Upper lobe of right lung (tissue), 1 donor: ENCODE measurements at regions not wholly inside any gene's neighbourhood (a gene's known extent, or its start where the extent isn't known, plus 50 kb on each side); places are given as distances from the start of the nearest gene placed in this dataset.

Source experiments
- ATAC-seq: fragments of 200-7000 bp; cut with Tn5 transposase; one replicate; pipeline ENCODE4 v1.9.1; 2020; ENCODE audit warnings: mild to moderate bottlenecking, moderate library complexity
- DNase-seq: peaks from one replicate; pipeline ENCODE4 v3.0.0-alpha.2; 2020
- H3K27ac ChIP-seq: fragments of 200-600 bp; one replicate; pipeline ENCODE4 v1.8.0; 2022
- H3K27me3 ChIP-seq: fragments of 200-600 bp; one replicate; pipeline ENCODE4 v1.8.0; 2022; ENCODE audit warnings: mild to moderate bottlenecking
- H3K36me3 ChIP-seq: fragments of 200-600 bp; one replicate; pipeline ENCODE4 v1.8.0; 2022
- H3K4me1 ChIP-seq: fragments of 200-600 bp; one replicate; pipeline ENCODE4 v1.8.0; 2022
- H3K4me3 ChIP-seq: fragments of 200-600 bp; one replicate; pipeline ENCODE4 v1.8.0; 2022; ENCODE audit warnings: mild to moderate bottlenecking
- H3K9me3 ChIP-seq: fragments of 200-600 bp; one replicate; pipeline ENCODE4 v1.8.0; 2022
- CTCF ChIP-seq: fragments of 200-600 bp; IDR thresholded peaks from one replicate; pipeline ENCODE4 v1.8.0; 2022; ENCODE audit warnings: antibody characterized with exemption
- intact Hi-C: fragments of 100-400 bp; cut with DNase I; formaldehyde crosslinking; loops from one replicate; pipeline ENCODE4 v1.11.0; 2022
- donor health status: DM: no; HTN: yes; CAD: no; lungs with severe emphysema.

GRCh38 chr2:66843847-66844246 is 408.9 kb downstream of the MEIS1 start:
- Histone ChIP-seq H3K4me3 (no peak overlapping the region), H3K27me3 (no peaks in the 10 kb centered on the region), H3K4me1 (no peaks in the 10 kb centered on the region), H3K27ac (no peak overlapping the region), H3K36me3 (no peaks in the 10 kb centered on the region), H3K9me3 (no peaks in the 10 kb centered on the region)
- no peak for TF ChIP-seq CTCF
- DNase-seq (no peak), ATAC-seq (no peak)
- intact Hi-C loops, result no loop called here

GRCh38 chr2:66845307-66845706 is 410.4 kb downstream of the MEIS1 start:
- Histone ChIP-seq H3K4me3 (no peak overlapping the region), H3K27me3 (no peaks in the 10 kb centered on the region), H3K9me3 (no peaks in the 10 kb centered on the region), H3K27ac (no peak overlapping the region), H3K36me3 (no peaks in the 10 kb centered on the region), H3K4me1 (no peaks in the 10 kb centered on the region)
- intact Hi-C loops, result no loop called here
- TF ChIP-seq CTCF, result no peak
- ATAC-seq (no peak), DNase-seq (no peak)

- no peak for DNase-seq
- TF ChIP-seq CTCF, result no peak
- no peaks in the 10 kb centered on the region for H3K9me3 ChIP-seq
- peak; percentile 17 for ATAC-seq
- H3K36me3 ChIP-seq, result no peaks in the 10 kb centered on the region
- peaks cover 4% of the 10 kb centered on the region for H3K4me1 ChIP-seq
- H3K27me3 ChIP-seq, result no peaks in the 10 kb centered on the region
- intact Hi-C loops, result no loop called here
- no peak overlapping the region for H3K27ac ChIP-seq
- no peak overlapping the region for H3K4me3 ChIP-seq
Observed at GRCh38 chr2:66846887-66847286, 412.0 kb downstream of the MEIS1 start.

- Histone ChIP-seq H3K27me3 (no peaks in the 10 kb centered on the region), H3K4me3 (no peak overlapping the region), H3K4me1 (peaks cover 7% of the 10 kb centered on the region), H3K27ac (no peak overlapping the region), H3K36me3 (no peaks in the 10 kb centered on the region), H3K9me3 (no peaks in the 10 kb centered on the region)
- peak; percentile 44 for ATAC-seq
- intact Hi-C loops, result no loop called here
- DNase-seq, result no peak
- TF ChIP-seq CTCF, result no peak
Observed at GRCh38 chr2:66849153-66849755, 414.3 kb downstream of the MEIS1 start.

GRCh38 chr2:66850376-66850775 is 415.5 kb downstream of the MEIS1 start:
- no peaks in the 10 kb centered on the region for H3K27me3 ChIP-seq
- no peak overlapping the region for H3K27ac ChIP-seq
- peaks cover 7% of the 10 kb centered on the region for H3K4me1 ChIP-seq
- H3K36me3 ChIP-seq, result no peaks in the 10 kb centered on the region
- no peak overlapping the region for H3K4me3 ChIP-seq
- TF ChIP-seq CTCF, result no peak
- DNase-seq, result no peak
- ATAC-seq, result no peak
- H3K9me3 ChIP-seq, result no peaks in the 10 kb centered on the region
- intact Hi-C loops, result no loop called here

- H3K4me1 ChIP-seq, result peaks cover 7% of the 10 kb centered on the region
- no peak overlapping the region for H3K27ac ChIP-seq
- intact Hi-C loops, result no loop called here
- ATAC-seq (peak; percentile 67), DNase-seq (no peak)
- H3K9me3 ChIP-seq, result no peaks in the 10 kb centered on the region
- no peak for TF ChIP-seq CTCF
- no peaks in the 10 kb centered on the region for H3K36me3 ChIP-seq
- H3K4me3 ChIP-seq, result no peak overlapping the region
- no peaks in the 10 kb centered on the region for H3K27me3 ChIP-seq
Observed at GRCh38 chr2:66851449-66851872, 416.5 kb downstream of the MEIS1 start.
